Lung (tissue), 11 donors: ENCODE measurements at regions not wholly inside any gene's neighbourhood (a gene's known extent, or its start where the extent isn't known, plus 50 kb on each side); places are given as distances from the start of the nearest gene placed in this dataset.

Experiments
- ATAC-seq: fragments of 200-7000 bp; cut with Tn5 transposase; one replicate; pipeline ENCODE4 v1.9.1; 2020; ENCODE audit warnings: moderate number of reproducible peaks; ENCODE audit not compliant: insufficient read depth, low FRiP score
- DNase-seq, 3 donors: peaks; one replicate each; pipeline ENCODE4 v3.0.0-alpha.2; 2013 to 2017
- H3K27ac ChIP-seq, 2 donors: one replicate each; pipeline ENCODE4 v1.5.1; 2013; ENCODE audit warnings: mild to moderate bottlenecking in 2 of 2, moderate library complexity in 2 of 2, control low read depth in 1 of 2, inconsistent platforms in 1 of 2, low read depth in 1 of 2, low read length in 1 of 2
- H3K27me3 ChIP-seq, 3 donors: one replicate each; pipeline ENCODE4 v1.5.1; 2013; ENCODE audit warnings: low read length in 2 of 3; ENCODE audit not compliant: control insufficient read depth in 3 of 3, insufficient read depth in 3 of 3
- H3K36me3 ChIP-seq, 4 donors: one replicate each; pipeline ENCODE4 v1.5.1; 2013; ENCODE audit warnings: low read length in 4 of 4, mild to moderate bottlenecking in 1 of 4, moderate library complexity in 1 of 4; ENCODE audit not compliant: control insufficient read depth in 4 of 4, insufficient read depth in 4 of 4
- H3K4me1 ChIP-seq, 5 donors: one replicate each; pipeline ENCODE4 v1.5.1; 2013; ENCODE audit warnings: low read length in 5 of 5, mild to moderate bottlenecking in 2 of 5, moderate library complexity in 1 of 5; ENCODE audit not compliant: control insufficient read depth in 5 of 5, insufficient read depth in 5 of 5
- H3K4me3 ChIP-seq: one replicate; pipeline ENCODE4 v1.5.1; 2013; ENCODE audit warnings: mild to moderate bottlenecking, control low read depth, moderate library complexity
- H3K9ac ChIP-seq, 2 donors: one replicate each; pipeline ENCODE4 v1.5.1; 2013; ENCODE audit warnings: low read length in 2 of 2, control low read depth in 1 of 2; ENCODE audit not compliant: insufficient read depth in 1 of 2
- H3K9me3 ChIP-seq, 4 donors: one replicate each; pipeline ENCODE4 v1.5.1; 2013; ENCODE audit warnings: low read length in 3 of 4, mild to moderate bottlenecking in 1 of 4, moderate library complexity in 1 of 4; ENCODE audit not compliant: control insufficient read depth in 4 of 4, insufficient read depth in 3 of 4
- WGBS, 2 donors: extraction: QIAGEN DNeasy Blood & Tissue Kit; methylation state at CpG; one replicate each; pipeline ENCODE4 v1.1.7; 2013; 5-methylcytosine and 5-hydroxymethylcytosine counted together
- TF ChIP-seq, protein P1 (sequence below): IDR thresholded peaks from 2 replicates; pipeline ENCODE4 v1.5.1; 2012; ENCODE audit warnings: mild to moderate bottlenecking; ENCODE audit errors: control extremely low read depth, extremely low read depth
- donor health status: control.
- donor health status: control.
- donor health status: Bipolar disorder and iron deficiency.
- donor health status: healthy.
- donor health status: DM: yes; HTN: yes; CAD: no.

DNA sequence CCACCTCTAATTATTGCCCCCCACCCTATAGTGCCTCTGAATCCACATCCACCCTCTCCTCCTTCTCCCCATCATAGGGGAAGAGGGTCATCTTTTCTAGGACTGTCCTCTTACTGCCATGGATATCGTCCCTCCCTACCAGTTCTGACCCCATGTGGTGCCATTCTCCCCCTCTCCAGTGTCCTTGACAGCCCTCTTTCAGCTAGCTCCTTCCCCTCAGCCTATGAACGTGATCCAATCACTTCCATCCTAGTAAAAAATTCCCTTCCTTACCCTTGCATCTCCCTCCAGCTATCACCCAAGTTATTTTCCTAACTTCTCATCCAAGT is 172.7 kb downstream of the RRAGC start:
- 37 to 61% methylated on average over 2 of the region's 2 CpGs for WGBS, 2 donors
- Histone ChIP-seq H3K4me1 (no peaks in the 10 kb centered on the region), H3K36me3 (no peaks in the 10 kb centered on the region), H3K27ac (no peak overlapping the region), H3K4me3 (no peak overlapping the region), H3K9ac (no peak overlapping the region), H3K9me3 (peaks cover 0 to 1% (median 0%) of the 10 kb centered on the region in 4 donors), H3K27me3 (peaks cover 0 to 27% (median 0%) of the 10 kb centered on the region in 3 donors)
- DNase-seq (no peak), ATAC-seq (no peak)
- TF ChIP-seq, protein P1, sequence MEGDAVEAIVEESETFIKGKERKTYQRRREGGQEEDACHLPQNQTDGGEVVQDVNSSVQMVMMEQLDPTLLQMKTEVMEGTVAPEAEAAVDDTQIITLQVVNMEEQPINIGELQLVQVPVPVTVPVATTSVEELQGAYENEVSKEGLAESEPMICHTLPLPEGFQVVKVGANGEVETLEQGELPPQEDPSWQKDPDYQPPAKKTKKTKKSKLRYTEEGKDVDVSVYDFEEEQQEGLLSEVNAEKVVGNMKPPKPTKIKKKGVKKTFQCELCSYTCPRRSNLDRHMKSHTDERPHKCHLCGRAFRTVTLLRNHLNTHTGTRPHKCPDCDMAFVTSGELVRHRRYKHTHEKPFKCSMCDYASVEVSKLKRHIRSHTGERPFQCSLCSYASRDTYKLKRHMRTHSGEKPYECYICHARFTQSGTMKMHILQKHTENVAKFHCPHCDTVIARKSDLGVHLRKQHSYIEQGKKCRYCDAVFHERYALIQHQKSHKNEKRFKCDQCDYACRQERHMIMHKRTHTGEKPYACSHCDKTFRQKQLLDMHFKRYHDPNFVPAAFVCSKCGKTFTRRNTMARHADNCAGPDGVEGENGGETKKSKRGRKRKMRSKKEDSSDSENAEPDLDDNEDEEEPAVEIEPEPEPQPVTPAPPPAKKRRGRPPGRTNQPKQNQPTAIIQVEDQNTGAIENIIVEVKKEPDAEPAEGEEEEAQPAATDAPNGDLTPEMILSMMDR = no peak

DNA sequence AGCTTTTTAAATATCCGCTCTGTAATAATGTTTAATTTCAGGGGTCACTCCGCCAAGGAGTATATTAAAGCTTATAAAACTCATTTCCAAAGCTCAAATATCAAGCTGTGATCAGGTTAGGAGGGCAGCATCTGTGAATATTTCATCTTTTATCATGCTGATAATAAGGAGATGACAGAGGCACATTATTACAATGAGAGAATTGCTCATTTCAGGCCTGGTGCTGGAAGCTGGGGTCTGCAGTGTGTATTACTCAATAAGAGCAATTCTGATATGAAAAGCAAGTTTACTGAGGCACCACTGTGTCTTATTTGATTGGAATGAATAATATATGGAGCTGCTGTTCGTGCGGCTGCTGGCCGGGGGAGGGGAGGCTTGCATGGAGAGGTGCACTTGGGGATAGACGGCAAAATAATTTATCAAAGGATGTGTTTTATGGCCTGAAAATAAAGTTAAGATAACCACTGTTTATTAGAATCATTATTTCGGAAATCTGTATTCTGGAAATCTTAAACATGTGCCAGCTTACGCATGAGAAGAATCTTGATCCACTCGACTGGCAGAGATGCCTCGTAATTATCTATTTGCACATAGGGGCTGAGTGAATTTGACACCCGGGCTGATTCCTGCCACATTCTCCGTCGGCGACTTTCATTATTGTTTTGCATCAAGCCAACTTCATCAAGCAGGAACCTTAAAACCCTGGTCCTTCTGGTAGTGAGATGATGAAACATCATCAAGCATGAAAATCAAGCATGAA is 173.2 kb downstream of the RRAGC start:
- Histone ChIP-seq H3K9ac (no peak overlapping the region), H3K4me3 (no peak overlapping the region), H3K36me3 (no peaks in the 10 kb centered on the region), H3K9me3 (peaks cover 0 to 1% (median 0%) of the 10 kb centered on the region in 4 donors), H3K27me3 (peaks cover 0 to 27% (median 0%) of the 10 kb centered on the region in 3 donors), H3K4me1 (no peaks in the 10 kb centered on the region), H3K27ac (no peak overlapping the region)
- no peak for ATAC-seq
- 80 to 88% methylated on average over 14 of the region's 14 CpGs for WGBS, 2 donors
- DNase-seq = no peak
- TF ChIP-seq, protein P1 = no peak

DNA sequence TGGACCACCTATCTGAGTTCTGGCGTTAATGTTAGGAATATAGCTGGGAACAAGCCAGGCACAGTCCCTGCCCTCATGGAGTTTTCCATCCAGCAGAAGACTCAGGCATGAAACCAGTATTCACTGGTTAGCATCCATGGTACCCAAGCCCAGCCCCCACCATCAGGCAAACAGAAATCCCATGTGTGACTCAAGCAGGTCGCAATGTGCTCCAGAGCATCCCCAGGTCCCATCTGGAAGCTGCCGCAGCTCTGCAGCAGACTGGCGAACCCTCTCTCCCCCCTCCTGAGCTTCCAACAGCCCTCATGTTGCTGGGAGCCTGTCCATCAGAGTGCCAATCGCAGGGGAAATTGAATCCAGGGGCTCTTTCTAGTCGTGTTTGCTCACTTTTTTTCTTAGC is 174.2 kb downstream of the RRAGC start:
- Histone ChIP-seq H3K4me1 (no peaks in the 10 kb centered on the region), H3K36me3 (no peaks in the 10 kb centered on the region), H3K27me3 (peaks cover 0 to 27% (median 0%) of the 10 kb centered on the region in 3 donors), H3K27ac (no peak overlapping the region), H3K9ac (no peak overlapping the region), H3K9me3 (peaks cover 0 to 1% (median 0%) of the 10 kb centered on the region in 4 donors), H3K4me3 (no peak overlapping the region)
- 58 to 69% methylated on average over 6 of the region's 6 CpGs for WGBS, 2 donors
- no peak for ATAC-seq
- TF ChIP-seq, protein P1 = no peak
- DNase-seq = no peak
